ENCODE measurements at regions not wholly inside any gene's neighbourhood (a gene's known extent, or its start where the extent isn't known, plus 50 kb on each side); places are given as distances from the start of the nearest gene placed in this dataset.

GRCh38 chr13:36513266-36513665 is 81.0 kb downstream of the CCNA1 start:
- POLR2A ChIA-PET, result no interaction called here
- H3K27me3 Mint-ChIP-seq (ENCODE audit: low read depth), result no peaks in the 10 kb centered on the region
- H3K36me3 Mint-ChIP-seq, result no peaks in the 10 kb centered on the region
- TF ChIP-seq, protein P1, sequence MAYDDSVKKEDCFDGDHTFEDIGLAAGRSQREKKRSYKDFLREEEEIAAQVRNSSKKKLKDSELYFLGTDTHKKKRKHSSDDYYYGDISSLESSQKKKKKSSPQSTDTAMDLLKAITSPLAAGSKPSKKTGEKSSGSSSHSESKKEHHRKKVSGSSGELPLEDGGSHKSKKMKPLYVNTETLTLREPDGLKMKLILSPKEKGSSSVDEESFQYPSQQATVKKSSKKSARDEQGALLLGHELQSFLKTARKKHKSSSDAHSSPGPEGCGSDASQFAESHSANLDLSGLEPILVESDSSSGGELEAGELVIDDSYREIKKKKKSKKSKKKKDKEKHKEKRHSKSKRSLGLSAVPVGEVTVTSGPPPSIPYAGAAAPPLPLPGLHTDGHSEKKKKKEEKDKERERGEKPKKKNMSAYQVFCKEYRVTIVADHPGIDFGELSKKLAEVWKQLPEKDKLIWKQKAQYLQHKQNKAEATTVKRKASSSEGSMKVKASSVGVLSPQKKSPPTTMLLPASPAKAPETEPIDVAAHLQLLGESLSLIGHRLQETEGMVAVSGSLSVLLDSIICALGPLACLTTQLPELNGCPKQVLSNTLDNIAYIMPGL (CRISPR knock-in tag; IDR thresholded peaks at IDR 0.05), result no peak
- TF ChIP-seq GRHL2 (CRISPR knock-in tag; IDR thresholded peaks at IDR 0.05; ENCODE audit: insufficient replicate concordance, severe bottlenecking) (no peak), FOXP4 (CRISPR knock-in tag; IDR thresholded peaks at IDR 0.05) (no peak), FOXK1 (CRISPR knock-in tag; IDR thresholded peaks at IDR 0.05) (no peak), KAT7 (CRISPR knock-in tag; IDR thresholded peaks at IDR 0.05; ENCODE audit: borderline replicate concordance) (no peak), IRF2 (CRISPR knock-in tag; IDR thresholded peaks at IDR 0.05; ENCODE audit: borderline replicate concordance, low read depth) (no peak), ZMAT4 (CRISPR knock-in tag; IDR thresholded peaks at IDR 0.05) (no peak), CREB1 (CRISPR knock-in tag; IDR thresholded peaks at IDR 0.05) (no peak), ZBTB43 (CRISPR knock-in tag; IDR thresholded peaks at IDR 0.05) (no peak)
- no peak overlapping the region for H3K4me3 Mint-ChIP-seq
- peaks cover 22% of the 10 kb centered on the region for H3K4me1 Mint-ChIP-seq
- DNase-seq (ENCODE audit: low spot score), result no peak
- no peaks in the 10 kb centered on the region for H3K9me3 Mint-ChIP-seq
- no peak overlapping the region for H3K27ac Mint-ChIP-seq
- no peak for ATAC-seq
- CTCF ChIA-PET, result interaction anchor here (0.8 to 1.4 kb wide), 3 partner anchors 21 to 230 kb away, joined by 3 read pairs; no protein-coding TSS in a partner anchor

DNA sequence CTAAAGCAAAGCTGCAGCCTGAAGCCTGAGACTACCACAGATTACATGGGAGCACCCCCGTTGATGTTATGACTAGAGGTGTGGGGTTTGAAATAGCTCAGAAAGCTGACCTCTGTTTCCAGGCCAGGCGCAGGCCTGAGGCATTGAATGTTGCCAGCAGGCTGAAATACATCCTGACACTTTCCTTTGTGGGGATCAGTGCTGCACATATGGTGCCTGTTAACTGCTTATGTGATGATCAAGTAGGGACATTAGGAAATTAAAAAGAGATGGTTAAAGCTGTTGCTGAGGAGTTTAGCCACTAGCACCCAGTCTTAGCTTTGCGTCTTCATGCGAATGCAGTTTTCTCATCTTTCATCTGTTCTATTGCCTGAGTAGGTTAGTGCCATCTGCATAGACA is 83.2 kb downstream of the CCNA1 start:
- CTCF ChIA-PET, result no interaction called here
- TF ChIP-seq, protein P2, sequence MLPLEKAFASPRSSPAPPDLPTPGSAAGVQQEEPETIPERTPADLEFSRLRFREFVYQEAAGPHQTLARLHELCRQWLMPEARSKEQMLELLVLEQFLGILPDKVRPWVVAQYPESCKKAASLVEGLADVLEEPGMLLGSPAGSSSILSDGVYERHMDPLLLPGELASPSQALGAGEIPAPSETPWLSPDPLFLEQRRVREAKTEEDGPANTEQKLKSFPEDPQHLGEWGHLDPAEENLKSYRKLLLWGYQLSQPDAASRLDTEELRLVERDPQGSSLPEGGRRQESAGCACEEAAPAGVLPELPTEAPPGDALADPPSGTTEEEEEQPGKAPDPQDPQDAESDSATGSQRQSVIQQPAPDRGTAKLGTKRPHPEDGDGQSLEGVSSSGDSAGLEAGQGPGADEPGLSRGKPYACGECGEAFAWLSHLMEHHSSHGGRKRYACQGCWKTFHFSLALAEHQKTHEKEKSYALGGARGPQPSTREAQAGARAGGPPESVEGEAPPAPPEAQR (CRISPR knock-in tag; IDR thresholded peaks at IDR 0.05), result no peak
- TF ChIP-seq GABPB1 (CRISPR knock-in tag; IDR thresholded peaks at IDR 0.05) (no peak), EMX1 (CRISPR knock-in tag; IDR thresholded peaks at IDR 0.05) (no peak), IRF1 (CRISPR knock-in tag; IDR thresholded peaks at IDR 0.05) (no peak), ZBTB43 (CRISPR knock-in tag; IDR thresholded peaks at IDR 0.05) (no peak), NR2C2 (CRISPR knock-in tag; IDR thresholded peaks at IDR 0.05) (no peak)
- TF ChIP-seq, protein P3, sequence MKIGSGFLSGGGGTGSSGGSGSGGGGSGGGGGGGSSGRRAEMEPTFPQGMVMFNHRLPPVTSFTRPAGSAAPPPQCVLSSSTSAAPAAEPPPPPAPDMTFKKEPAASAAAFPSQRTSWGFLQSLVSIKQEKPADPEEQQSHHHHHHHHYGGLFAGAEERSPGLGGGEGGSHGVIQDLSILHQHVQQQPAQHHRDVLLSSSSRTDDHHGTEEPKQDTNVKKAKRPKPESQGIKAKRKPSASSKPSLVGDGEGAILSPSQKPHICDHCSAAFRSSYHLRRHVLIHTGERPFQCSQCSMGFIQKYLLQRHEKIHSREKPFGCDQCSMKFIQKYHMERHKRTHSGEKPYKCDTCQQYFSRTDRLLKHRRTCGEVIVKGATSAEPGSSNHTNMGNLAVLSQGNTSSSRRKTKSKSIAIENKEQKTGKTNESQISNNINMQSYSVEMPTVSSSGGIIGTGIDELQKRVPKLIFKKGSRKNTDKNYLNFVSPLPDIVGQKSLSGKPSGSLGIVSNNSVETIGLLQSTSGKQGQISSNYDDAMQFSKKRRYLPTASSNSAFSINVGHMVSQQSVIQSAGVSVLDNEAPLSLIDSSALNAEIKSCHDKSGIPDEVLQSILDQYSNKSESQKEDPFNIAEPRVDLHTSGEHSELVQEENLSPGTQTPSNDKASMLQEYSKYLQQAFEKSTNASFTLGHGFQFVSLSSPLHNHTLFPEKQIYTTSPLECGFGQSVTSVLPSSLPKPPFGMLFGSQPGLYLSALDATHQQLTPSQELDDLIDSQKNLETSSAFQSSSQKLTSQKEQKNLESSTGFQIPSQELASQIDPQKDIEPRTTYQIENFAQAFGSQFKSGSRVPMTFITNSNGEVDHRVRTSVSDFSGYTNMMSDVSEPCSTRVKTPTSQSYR (CRISPR knock-in tag; IDR thresholded peaks at IDR 0.05), result no peak
- Mint-ChIP-seq H3K27me3 (ENCODE audit: low read depth) (no peaks in the 10 kb centered on the region), H3K9me3 (no peaks in the 10 kb centered on the region), H3K4me3 (no peak overlapping the region), H3K36me3 (no peaks in the 10 kb centered on the region), H3K4me1 (peaks cover 39% of the 10 kb centered on the region), H3K27ac (no peak overlapping the region)
- ATAC-seq (no peak), DNase-seq (ENCODE audit: low spot score) (no peak)
- POLR2A ChIA-PET, result no interaction called here

Data from WTC11 (cell line).